Activated CD4-positive, CD25-positive, alpha-beta regulatory T cell treated with anti-CD3 and anti-CD28 coated beads, Interleukin-2, amount 50 U/mL, for 24 hours (primary cell): ENCODE measurements at regions not wholly inside any gene's neighbourhood (a gene's known extent, or its start where the extent isn't known, plus 50 kb on each side); places are given as distances from the start of the nearest gene placed in this dataset.
"Not testable (repeated sequence)": the region's sequence is repeated elsewhere in the genome, so short reads cannot be mapped to it uniquely, and the experiment has no call there.

ENCODE experiments used
- ATAC-seq, 2 donors: fragments of 150-1000 bp; cut with Tn5 transposase; one replicate each; pipeline ENCODE4 v1.10.0; 2021; ENCODE audit warnings: mild to moderate bottlenecking in 1 of 2, moderate library complexity in 1 of 2

DNA sequence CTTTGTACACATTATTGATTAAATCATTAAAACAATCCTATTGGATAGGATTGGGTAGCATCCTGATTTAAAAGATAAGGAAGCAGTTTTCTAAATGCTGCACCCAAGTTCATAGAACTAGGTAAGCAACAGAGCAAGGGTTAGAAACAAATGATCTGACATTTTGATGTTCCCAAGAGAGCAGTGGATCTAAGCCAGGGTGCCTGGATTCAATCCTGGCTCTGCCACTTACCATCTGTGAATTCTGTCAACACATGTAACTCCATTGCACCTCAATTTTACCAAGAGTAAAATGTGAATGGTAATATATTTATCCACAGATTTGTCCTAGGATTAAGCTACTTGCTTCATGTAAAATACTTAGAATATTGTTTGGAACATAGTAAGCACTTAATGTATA lies 982.6 kb upstream of the FANCL start:
- ATAC-seq = no peak

DNA sequence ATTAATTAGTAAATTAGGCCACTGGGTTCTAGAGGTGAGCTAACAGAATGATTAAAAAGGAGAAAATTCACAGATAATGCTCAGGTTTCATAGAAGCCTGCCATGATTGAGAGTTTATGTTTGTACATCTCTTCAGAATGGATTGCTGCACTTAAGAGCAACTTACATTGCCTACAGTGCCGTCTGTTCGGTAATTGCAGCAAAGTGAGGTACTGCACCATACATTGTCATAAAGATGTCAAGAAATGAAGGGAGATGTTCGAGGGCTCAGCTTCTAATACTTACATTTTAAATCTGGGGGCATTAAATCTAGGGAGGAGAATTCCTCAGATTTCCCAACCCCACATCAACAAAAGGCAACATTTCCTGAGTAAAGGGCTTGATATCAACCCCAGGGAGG lies 976.2 kb upstream of the FANCL start:
- no peak for ATAC-seq

DNA sequence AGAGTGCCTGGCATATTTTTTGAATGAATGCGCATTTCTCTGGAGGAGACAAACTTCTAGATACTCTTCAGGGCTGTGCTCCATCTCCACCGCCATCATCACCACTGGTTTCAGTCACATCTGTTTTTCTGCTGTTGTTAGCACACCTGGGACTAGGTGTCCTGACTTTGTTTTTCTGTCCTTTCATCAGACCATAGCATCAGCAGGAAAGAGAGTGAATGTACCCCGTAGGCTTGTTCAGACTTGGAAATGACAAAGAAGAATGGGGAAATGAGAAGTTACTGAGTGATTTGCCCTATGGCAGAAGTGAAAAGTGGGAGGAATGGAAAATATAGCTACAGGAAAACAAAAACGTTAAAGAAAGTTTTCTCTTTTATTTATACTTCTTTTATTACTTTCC lies 965.2 kb upstream of the FANCL start:
- ATAC-seq = no peak

DNA sequence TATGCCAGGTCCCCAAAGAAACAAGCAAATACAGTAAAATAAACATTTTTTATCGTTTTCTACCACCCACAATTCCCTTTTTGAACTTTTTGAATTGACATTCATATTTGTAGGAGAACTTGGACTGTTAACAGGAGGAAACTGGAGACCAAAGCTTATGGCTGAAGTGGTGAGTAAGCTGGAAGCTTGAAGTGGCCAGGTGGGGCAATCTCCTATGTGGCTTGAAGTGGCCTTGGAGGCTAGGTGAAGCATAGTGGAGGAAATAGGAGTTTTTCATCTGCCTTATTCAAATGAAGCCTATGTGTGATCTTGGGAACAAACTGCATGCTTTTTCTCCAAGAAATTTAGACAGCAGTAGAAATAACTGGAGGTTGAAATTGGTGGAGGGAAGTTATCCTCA lies 962.9 kb upstream of the FANCL start:
- ATAC-seq = no peak

DNA sequence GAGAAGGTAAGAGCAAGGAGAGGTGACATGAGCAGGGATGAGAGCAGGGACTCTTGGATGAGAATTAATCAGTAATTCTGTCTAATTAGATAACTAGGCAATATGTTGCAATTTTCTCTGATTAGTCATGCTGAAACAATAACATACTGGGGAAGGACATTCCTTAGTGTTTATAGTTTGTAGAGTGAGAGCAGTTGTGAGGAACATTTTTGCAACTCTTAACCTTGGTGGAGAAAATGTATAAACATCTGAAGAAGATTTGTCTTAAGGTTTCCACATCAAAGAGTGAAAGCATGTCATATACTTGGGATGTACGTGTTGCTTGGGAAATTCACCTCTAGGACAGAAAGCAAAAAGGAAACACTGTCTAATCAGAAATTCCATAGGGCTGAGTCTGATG lies 955.4 kb upstream of the FANCL start:
- no peak for ATAC-seq

DNA sequence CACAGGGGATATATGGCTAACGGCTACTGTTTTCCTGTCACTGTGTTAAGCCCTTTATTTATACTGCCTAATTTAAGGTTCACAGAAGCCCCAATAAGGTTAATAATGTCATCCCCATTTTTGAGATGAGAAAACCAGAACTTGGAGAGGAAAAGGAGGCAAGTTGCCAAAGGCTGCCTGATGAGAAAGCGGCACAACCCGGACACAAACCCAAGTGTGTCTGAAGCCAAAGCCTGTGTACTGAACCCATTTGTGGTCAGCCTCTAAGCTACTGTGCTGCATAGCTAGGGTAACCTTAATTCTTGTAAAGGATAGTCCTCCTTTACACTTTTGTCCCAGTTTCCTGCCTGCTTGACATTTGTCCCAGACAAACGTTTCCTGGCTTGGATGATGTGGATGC lies 954.7 kb upstream of the FANCL start:
- ATAC-seq = no peak

DNA sequence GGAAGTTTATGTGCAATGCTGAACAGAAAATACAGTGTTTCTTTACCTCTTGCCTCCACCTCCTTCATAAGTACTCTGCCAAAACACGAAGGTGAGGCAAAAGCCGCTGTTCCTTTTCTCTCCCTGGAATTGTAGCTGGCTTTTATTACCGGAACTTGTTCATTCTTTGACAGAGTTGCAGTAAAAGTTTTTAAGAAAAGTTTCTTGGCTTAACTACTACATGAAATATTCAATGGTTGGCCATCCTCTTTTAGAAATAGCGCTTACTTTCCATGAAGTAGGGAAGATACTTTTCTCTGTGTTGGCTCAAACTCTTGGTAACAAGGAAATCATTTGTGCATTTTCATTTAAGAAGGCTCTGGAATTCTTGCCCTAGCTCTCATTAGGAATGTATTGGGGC lies 950.7 kb upstream of the FANCL start:
- no peak for ATAC-seq

DNA sequence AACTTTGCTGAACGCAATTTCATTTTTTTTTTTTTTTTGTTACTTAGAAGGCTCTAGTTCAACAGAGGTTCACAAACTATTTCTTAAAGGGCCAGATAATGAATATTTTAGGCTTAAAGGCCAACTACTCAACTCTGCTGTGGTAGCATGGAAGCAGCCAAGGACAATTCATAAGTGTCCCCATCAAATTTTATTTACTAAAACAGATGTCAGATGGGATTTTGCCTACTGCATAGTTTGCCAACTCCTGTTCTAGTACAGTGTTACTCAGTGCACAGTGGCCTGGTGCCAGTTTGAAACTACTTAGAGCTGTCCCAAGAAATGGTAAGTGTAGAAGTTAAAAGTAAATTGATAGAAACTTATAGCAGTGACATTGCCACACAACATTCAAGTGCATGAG lies 949.4 kb upstream of the FANCL start:
- no peak for ATAC-seq

DNA sequence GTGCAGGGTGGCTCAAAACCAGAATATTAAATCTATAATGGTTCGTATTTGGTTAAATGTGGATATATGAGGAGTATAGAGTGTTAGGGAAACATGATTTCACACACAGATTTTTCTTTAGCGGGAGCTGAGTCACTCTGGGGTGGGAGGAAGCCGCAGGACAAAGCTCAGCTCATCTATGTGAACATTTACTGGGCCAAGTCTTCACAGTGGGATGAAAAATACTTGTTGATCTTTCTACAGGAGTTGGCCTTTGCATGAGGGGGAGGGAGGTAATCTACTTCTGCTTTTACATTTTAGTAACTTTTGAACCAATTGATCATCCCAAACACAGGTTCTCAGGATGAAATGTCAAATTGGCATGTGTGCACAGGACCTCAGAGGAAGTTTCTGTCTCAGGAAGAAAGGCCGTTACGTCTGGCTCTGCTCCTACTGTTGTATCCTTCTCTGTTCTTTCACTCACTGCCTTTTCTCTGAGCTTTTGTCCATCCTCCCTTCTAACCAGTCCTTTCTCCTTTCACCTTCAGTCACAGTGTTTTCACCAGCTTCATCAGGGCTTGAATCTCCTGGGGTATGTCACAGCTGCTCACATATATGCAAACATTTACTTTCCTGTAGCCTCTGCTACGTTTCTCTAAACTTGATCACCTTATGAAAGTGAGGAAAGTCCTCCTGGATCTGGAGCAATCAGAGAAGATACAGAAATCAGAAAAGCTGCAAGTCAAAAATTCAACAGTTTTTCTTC lies 943.3 kb upstream of the FANCL start:
- no peak for ATAC-seq

DNA sequence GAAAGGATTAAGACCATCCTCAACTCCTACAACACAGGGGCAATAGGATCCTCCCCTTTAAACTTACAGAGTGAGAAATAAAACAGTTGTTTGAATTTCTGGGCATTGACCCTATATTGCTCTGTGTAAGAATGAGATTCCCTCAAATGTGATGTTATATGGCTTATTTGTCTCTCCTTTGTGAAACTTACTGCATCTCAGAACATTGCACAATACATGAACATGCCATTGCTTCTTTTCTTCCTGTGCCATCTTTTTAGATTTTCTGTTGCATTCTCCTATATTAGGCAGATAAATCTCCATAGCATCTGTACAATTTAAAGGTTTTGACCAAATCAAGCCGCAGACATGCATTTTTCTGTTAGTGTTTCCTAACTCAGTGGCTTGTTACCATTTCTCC lies 941.9 kb upstream of the FANCL start:
- ATAC-seq = no peak

DNA sequence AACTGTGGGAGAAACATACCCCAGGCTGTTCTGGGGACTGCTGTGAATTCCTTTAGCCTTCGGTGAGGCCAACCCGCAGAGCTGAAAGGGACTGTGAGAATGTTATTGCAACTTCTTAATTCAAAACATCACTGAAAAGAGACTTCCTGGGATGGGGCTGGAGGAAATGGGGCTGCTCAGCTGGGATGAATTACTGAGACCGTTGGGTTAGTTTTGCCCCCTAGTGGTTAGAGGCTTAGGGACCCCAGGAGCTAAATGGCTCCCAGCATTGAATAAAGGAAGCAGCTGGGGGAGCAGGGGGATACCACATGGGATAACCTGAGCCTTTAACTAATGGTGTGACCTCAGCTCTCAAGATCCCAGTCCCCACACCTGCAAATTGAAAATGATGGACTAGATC lies 941.1 kb upstream of the FANCL start:
- ATAC-seq = no peak

DNA sequence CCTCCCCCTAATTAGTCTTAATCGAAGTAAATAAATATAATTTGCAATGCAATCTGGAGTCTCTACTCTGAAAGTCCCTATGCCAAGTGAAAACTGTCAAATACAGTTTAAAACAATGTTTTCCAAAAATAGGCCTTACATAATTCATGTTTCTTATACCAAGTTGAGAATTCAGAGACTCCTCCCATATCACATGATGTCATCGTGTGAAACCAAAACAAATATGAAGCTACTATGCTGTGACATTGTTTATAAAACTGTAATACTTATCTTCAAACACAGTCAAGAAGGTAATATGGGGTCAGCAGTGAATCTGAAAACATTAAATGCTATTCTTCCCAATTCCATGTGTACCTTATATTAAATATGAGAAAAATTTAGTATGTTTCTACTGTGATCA lies 940.2 kb upstream of the FANCL start:
- no peak for ATAC-seq

DNA sequence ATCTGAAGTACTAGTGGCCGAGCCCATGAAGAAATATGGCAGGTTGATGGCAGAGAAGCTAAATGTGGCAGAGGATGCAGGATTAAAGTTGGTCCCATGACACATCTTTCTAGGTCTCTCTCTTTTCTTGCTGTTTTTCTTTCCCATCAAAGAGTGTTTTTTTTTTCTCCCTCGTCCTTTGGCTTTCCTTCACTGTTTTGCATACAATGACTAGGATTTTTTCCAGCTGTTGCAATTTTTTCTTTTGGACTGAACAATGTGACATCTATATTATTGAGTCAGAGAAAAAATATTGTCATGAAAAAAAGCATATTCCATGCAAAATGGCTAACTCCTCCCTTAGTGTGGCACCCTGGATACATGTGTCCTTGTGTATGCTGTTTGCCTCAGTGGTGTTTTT lies 939.5 kb upstream of the FANCL start:
- no peak for ATAC-seq

DNA sequence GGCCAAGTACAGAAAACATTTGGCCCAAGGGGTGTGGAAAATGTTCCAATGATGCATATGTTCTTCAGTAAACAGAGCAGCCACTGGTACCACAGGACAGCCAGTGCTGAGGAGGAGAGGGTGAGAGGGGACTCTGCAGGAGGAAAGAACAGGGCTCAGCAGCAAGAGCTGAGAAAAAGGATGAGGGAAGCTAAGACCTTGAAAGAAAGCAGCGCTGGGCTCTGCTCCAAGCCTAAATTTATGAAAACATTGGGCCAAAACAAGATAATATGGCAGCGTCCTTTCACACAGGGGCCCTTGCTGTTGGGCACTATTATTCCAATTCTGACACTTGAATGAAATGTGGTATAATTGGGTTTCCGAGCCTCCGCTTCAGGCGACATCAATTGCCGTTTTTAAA lies 939.0 kb upstream of the FANCL start:
- no peak for ATAC-seq

DNA sequence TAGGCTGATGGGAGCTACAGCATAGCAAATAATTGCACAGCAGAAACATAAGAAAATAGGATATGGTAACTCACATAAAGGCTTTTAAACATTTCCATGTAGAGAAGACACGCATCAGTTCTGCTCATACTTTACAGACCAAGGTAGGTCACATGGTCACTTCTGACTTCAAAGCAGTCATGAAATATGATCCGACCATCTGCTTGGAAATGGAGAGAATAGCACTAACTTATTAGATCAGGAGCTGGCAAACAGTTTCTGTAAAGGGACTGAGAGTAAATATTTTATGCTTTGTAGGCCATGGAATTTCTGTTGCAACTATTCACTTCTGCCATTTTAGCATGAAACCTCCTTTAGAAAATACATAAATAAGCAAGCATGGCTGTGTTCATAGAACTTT lies 936.6 kb upstream of the FANCL start:
- no peak for ATAC-seq

DNA sequence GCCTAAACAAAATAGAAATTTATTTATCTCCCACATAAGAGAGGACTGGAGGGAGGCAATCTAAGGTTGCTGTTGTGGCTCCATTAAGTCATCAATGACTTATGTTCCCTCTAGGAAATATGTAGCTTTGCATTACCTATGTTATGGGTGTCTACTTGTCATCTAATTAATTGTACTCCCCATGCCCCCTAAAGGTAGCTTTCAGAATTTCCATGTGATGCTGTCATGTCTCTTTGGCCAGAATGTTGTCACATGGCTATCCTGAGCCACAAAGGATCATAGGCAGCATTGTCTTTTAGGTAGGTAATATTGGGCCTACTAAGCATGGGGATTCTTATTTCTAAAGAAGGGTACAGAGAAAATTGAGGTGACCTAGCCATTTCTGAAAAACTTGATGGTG lies 935.6 kb upstream of the FANCL start:
- ATAC-seq = no peak

DNA sequence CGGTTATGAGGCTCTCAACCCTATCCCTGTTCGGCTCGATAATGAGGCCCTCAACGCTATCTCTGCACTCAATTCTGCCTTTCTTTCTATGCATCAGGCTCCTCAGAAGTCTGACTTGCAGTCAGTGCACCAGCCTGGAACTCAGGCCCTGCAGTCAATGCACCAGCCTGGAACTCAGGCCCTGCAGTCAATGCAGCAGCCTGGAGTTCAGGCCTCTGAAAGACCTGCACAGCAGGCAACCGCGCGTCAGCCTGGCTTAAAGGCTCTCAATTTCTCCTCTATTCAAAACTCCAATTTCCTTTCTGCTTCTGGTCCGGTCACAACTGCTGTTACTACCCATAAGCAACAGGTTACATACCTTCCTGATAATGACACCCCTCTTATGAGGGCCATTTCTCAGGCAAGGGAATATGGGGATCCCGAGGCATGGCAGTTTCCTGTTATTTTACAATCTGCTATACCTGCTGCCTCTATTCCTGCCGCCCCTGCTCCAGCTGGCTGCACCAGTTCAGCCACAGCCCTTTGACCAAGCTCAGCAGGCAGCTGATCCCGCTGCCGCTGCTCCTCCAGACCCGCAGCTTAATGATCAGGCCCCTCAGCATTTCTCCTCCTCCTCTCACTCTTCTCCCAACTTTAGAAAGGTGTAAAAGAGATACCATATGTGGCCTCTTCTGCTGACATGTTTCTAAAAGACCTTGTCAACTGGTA lies 933.6 kb upstream of the FANCL start:
- ATAC-seq = no peak

DNA sequence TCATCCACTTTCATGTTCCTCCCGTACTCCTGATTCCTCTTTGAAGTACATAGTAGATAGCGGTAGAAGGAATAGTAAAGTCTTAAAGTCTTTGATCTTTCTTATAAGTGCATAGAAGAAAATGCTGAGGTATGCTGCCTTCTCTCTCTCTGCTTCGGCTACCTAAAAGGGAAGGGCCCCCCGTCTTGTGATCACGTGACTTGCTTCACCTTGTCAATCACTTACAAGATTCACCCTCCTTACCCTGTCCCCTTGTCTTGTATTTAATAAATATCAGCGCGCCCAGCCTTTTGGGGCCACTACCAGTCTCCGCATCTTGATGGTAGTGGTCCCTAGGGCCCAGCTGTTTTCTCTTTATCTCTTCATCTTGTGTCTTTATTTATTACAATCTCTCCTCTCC lies 932.2 kb upstream of the FANCL start:
- ATAC-seq = no peak

DNA sequence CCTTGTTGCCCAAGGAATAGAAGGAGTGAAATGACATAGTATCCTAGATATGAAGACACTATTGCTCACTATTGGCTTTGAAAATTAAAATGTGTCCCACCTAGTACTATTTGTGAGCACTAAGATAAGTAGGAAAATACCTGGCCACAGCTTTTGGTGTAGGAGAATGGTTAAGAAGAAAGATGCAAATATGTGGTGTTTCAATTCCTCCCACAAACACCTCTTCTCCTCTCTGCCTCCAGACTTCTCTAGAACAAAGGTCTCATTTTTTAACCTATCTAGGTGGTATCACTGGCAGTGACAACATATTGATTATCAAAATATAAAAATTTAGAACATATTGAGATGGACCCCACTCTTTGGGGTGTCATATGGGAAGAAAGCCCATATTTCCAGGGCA lies 929.9 kb upstream of the FANCL start:
- no peak for ATAC-seq

DNA sequence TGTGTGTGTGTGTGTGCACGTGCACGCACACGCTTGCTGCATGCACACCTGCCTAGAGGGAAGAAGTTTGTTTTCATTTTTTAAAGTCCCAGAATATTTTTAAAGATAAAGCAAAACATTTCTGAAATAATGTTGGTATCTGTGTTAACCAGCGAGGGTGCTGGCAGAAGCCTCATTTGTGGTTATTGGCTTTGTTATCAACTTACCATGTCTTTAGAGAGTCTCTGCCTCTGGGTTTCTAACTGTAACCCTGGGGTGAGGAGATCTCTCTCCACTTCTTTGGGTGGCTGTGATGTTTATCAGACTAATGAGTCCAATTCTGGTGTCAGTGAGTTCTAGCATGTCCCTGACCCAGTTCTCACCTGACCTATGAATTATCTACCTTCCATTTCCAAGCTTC lies 927.6 kb upstream of the FANCL start:
- ATAC-seq = no peak

DNA sequence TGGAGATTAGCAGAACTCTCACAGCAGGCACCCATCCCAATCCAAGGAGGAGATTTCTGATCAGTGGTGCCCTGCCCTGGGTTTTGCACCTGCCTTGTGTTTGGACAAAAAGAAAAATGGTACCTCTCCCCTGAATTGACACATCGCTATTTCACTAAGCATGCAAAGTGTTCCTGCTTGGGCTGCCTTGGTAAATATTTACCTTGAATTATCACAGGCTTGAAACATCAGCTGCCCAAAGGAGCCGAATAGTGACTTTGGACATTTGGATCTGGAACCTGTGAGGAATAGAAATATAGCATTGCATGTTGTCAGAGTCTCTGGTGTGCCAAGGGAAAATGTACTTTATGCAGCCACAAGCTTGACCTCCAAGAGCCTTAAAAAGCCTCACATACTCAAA lies 926.4 kb upstream of the FANCL start:
- ATAC-seq = no peak

DNA sequence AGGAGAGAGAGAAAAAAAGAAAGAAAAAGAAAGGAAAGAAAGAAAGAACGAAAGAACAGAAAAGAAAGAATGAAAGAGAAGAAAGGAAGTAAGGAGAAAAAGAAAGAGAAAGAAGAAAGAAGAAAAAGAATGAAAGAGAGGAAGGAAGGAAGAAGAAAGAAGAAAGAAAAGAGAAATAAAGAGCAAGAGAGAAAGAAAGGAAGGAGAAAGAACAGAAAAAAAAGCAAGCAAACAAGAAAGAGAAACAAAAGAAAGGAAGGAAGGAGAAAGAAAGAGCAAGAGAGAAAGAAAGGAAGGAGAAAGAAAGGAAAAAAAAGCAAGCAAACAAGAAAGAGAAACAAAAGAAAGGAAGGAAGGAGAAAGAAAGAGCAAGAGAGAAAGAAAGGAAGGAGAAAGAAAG lies 916.8 kb upstream of the FANCL start:
- ATAC-seq = not testable (repeated sequence)

DNA sequence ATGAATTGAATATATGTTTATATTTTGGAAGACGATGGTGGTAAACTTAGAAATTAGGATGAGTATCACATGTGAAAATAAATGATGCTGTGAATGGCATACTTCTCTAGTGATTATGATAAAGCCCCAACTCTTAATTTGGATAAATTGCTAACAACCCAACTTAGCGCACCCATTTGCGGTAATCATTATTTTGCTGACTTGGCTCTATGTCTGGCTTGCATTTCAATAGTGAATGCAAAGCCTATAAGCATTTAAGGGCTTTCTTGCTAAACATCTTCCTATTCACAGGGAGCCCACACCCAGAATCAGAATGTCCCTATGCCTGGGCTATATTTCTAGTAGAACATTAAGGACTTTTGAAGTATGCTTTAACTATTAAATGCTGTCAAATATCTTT lies 910.7 kb upstream of the FANCL start:
- no peak for ATAC-seq

DNA sequence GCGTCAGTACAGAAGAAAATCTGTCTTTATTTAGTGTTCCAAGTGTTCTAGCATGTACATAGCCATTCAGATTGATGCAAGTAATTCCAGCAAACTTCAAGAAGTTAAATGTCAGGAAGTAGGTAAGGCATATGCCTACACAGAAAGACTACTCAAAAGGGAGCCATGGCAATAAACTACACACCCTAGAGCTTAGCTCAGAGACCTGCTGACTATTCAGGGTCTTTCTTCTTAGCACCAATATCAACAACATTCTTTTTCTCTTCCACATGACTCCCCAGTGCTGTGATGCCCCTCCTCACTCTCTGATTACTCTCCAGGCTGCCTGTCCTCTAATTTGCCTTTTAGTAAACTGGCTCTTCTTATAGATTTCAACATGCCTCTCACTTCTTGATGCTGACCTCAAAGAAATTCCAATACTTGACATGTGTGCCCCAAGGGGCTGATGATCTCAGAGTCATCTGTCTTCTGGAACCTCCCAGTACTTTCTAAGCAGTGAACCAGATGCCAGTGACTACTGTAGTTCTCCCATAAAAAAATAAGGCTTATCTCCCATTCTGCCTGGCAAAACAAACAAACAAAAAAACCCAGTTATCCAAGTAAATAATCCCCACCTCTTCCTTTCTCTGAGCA lies 909.2 kb upstream of the FANCL start:
- no peak for ATAC-seq
